Karpas-422 (cell line): ENCODE measurements at regions not wholly inside any gene's neighbourhood (a gene's known extent, or its start where the extent isn't known, plus 50 kb on each side); places are given as distances from the start of the nearest gene placed in this dataset.

Source experiments
- small RNA-seq: library from RNA; depleted of rRNA; stranded (forward); fragments of <200 nt; gene quantifications from one replicate; pipeline ENCODE3, GENCODE V24; 2014

Small RNAs in the stretch of these regions (small RNA-seq; reads per million reads assigned to genes)
- gene RF01210 = 0.20 reads per million
